Stimulated activated CD8-positive, alpha-beta memory T cell treated with anti-CD3 and anti-CD28 coated beads, Interleukin-2, amount 100 ng/mL, for 48 hours (primary cell): ENCODE measurements at regions not wholly inside any gene's neighbourhood (a gene's known extent, or its start where the extent isn't known, plus 50 kb on each side); places are given as distances from the start of the nearest gene placed in this dataset.
"Not testable (repeated sequence)": the region's sequence is repeated elsewhere in the genome, so short reads cannot be mapped to it uniquely, and the experiment has no call there.

Experiments
- DNase-seq, 2 donors: peaks; one replicate each; pipeline ENCODE4 v3.0.0-alpha.2; 2020; ENCODE audit warnings: low read depth in 2 of 2

- no peak for DNase-seq
These were observed 122.6 kb downstream of the INHBA start for GRCh38 chr7:41579961-41580935.

GRCh38 chr7:41578700-41579099 is 124.2 kb downstream of the INHBA start:
- no peak for DNase-seq

- no peak for DNase-seq
These were observed 126.7 kb downstream of the INHBA start for GRCh38 chr7:41576166-41576565.

GRCh38 chr7:41574377-41574776 is 128.5 kb downstream of the INHBA start:
- DNase-seq = no peak

- no peak for DNase-seq
These were observed 129.0 kb downstream of the INHBA start for GRCh38 chr7:41573862-41574261.

- DNase-seq = no peak
These were observed 129.4 kb downstream of the INHBA start for GRCh38 chr7:41573443-41573842.

GRCh38 chr7:41573015-41573414 is 129.9 kb downstream of the INHBA start:
- DNase-seq = no peak

GRCh38 chr7:41571573-41571972 is 131.3 kb downstream of the INHBA start:
- DNase-seq = no peak

- no peak for DNase-seq
These were observed 132.1 kb downstream of the INHBA start for GRCh38 chr7:41570766-41571165.

- DNase-seq = no peak
These were observed 134.8 kb downstream of the INHBA start for GRCh38 chr7:41568135-41568534.

GRCh38 chr7:41567731-41568114 is 135.2 kb downstream of the INHBA start:
- DNase-seq = no peak

- no peak for DNase-seq
These were observed 135.7 kb downstream of the INHBA start for GRCh38 chr7:41567031-41567730.

- no peak for DNase-seq
These were observed 136.3 kb downstream of the INHBA start for GRCh38 chr7:41566581-41566980.

- DNase-seq = no peak
These were observed 137.2 kb downstream of the INHBA start for GRCh38 chr7:41565655-41566054.

- no peak for DNase-seq
These were observed 143.5 kb downstream of the INHBA start for GRCh38 chr7:41559426-41559825.

- DNase-seq = no peak
These were observed 148.4 kb downstream of the INHBA start for GRCh38 chr7:41554481-41554880.

GRCh38 chr7:41550046-41550445 is 152.8 kb downstream of the INHBA start:
- DNase-seq = not testable (repeated sequence)

GRCh38 chr7:41544241-41544640 is 158.6 kb downstream of the INHBA start:
- no peak for DNase-seq

GRCh38 chr7:41540601-41541000 is 162.3 kb downstream of the INHBA start:
- DNase-seq = no peak

- no peak for DNase-seq
These were observed 163.8 kb downstream of the INHBA start for GRCh38 chr7:41538810-41539724.

- DNase-seq = no peak
These were observed 165.8 kb downstream of the INHBA start for GRCh38 chr7:41536873-41537665.
